HL-60 (cell line): ENCODE measurements at regions not wholly inside any gene's neighbourhood (a gene's known extent, or its start where the extent isn't known, plus 50 kb on each side); places are given as distances from the start of the nearest gene placed in this dataset.
"Not testable (repeated sequence)": the region's sequence is repeated elsewhere in the genome, so short reads cannot be mapped to it uniquely, and the experiment has no call there.

Experiments
- DNase-seq, 2 experiments: peaks; one replicate each; pipeline ENCODE4 v3.0.0-alpha.2; 2010 to 2020; ENCODE audit warnings: low read depth in 1 of 2, low spot score in 1 of 2
- H3K27ac ChIP-seq: fragments of 250-450 bp; sonication (Bioruptor Pico); replicated peaks from 2 replicates; pipeline ENCODE4 v1.5.1; 2020; ENCODE audit warnings: mild to moderate bottlenecking, moderate library complexity
- H3K27me3 ChIP-seq: fragments of 250-450 bp; sonication (Bioruptor Pico); 2 replicates; pipeline ENCODE4 v1.5.1; 2021; ENCODE audit warnings: mild to moderate bottlenecking, moderate library complexity; ENCODE audit not compliant: insufficient read depth, poor library complexity, severe bottlenecking
- H3K4me3 ChIP-seq: replicated peaks from 2 replicates; pipeline ENCODE4 v1.5.1; 2011; ENCODE audit warnings: mild to moderate bottlenecking, control low read depth, low read length; ENCODE audit not compliant: insufficient read depth
- GABPA ChIP-seq: IDR thresholded peaks from 2 replicates; pipeline ENCODE4 v1.6.1; 2012; ENCODE audit warnings: low read depth
- POLR2AphosphoS5 ChIP-seq: IDR thresholded peaks from 2 replicates; pipeline ENCODE4 v1.6.1; 2012; ENCODE audit warnings: low read depth
- SPI1 ChIP-seq: IDR thresholded peaks from 2 replicates; pipeline ENCODE4 v1.6.1; 2012; ENCODE audit warnings: low read depth, mild to moderate bottlenecking, borderline replicate concordance
- TF ChIP-seq, protein P1 (sequence below): IDR thresholded peaks from 2 replicates; pipeline ENCODE4 v1.6.1; 2012; ENCODE audit warnings: low read depth; ENCODE audit not compliant: insufficient replicate concordance
- TF ChIP-seq, protein P2 (sequence below): IDR thresholded peaks from one replicate; pipeline ENCODE4 v1.5.1; 2011; ENCODE audit warnings: low read length, control low read depth, inconsistent platforms; ENCODE audit not compliant: insufficient read depth

DNA sequence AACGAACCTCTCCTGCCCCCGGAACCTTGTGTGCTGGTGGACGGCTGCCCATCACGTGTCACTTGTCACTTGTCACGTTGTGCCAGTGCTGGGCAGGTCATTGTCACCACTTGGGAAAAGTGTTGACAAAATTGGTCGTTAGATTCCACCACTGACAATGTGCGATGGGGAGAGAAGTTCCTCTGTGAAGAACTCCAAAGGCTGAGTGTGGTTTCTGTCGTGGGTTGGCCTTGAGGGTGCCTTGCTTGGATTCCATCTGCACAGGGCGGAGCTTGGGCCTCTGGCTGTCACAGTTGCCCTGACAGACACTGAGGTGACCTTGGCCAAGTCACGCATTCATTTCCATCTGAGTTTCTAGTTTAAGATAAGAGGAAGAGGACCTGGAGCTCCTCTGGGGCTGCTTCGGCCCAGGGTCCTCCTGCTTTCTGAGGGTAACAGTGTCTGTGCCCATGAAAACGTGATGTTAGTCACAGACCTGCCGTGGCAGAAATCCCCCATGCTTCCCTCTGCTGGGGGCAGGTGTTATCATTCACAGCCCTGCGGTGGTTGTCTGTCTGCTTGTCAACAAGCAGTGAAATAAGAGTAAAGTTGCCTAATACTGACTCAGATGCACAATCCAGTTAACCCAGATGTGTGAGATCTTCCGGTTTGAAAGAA, 133.6 kb downstream of the LAT start:
- H3K27me3 ChIP-seq, H3K4me3 ChIP-seq: not testable (repeated sequence)
- peak overlapping the region; percentile 63 for H3K27ac ChIP-seq
- TF ChIP-seq SPI1 (peak; percentile 61), POLR2AphosphoS5 (peak; percentile 33; the same call in 1 of the 2 replicates)
- peak; percentile 74 to 91 for DNase-seq

DNA sequence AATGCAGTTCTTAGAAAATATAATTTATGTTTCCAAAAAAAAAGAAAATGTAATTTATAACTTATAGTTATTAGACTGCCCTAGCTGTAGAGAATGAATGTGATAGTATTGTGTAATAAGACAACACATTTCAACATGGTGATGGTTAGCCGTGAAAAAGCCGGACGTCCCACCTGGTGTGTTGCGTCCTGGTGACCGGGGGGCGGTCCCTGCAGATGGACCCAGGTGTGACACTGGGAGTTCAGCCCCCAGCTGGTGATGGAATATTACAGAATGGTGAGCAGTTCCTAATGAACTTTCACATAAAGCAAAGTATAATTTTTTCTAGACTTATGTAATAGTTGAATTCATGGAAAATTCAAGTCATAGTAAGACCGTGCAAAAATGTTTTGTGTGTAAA, 132.8 kb downstream of the LAT start:
- Histone ChIP-seq H3K27ac (peak overlapping the region; percentile 63; the same call in 1 of the 2 replicates), H3K4me3 (no peak overlapping the region), H3K27me3 (no peaks in the 10 kb centered on the region)
- TF ChIP-seq SPI1 = no peak
- TF ChIP-seq, protein P1, sequence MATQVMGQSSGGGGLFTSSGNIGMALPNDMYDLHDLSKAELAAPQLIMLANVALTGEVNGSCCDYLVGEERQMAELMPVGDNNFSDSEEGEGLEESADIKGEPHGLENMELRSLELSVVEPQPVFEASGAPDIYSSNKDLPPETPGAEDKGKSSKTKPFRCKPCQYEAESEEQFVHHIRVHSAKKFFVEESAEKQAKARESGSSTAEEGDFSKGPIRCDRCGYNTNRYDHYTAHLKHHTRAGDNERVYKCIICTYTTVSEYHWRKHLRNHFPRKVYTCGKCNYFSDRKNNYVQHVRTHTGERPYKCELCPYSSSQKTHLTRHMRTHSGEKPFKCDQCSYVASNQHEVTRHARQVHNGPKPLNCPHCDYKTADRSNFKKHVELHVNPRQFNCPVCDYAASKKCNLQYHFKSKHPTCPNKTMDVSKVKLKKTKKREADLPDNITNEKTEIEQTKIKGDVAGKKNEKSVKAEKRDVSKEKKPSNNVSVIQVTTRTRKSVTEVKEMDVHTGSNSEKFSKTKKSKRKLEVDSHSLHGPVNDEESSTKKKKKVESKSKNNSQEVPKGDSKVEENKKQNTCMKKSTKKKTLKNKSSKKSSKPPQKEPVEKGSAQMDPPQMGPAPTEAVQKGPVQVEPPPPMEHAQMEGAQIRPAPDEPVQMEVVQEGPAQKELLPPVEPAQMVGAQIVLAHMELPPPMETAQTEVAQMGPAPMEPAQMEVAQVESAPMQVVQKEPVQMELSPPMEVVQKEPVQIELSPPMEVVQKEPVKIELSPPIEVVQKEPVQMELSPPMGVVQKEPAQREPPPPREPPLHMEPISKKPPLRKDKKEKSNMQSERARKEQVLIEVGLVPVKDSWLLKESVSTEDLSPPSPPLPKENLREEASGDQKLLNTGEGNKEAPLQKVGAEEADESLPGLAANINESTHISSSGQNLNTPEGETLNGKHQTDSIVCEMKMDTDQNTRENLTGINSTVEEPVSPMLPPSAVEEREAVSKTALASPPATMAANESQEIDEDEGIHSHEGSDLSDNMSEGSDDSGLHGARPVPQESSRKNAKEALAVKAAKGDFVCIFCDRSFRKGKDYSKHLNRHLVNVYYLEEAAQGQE = no peak
- TF ChIP-seq, protein P2, sequence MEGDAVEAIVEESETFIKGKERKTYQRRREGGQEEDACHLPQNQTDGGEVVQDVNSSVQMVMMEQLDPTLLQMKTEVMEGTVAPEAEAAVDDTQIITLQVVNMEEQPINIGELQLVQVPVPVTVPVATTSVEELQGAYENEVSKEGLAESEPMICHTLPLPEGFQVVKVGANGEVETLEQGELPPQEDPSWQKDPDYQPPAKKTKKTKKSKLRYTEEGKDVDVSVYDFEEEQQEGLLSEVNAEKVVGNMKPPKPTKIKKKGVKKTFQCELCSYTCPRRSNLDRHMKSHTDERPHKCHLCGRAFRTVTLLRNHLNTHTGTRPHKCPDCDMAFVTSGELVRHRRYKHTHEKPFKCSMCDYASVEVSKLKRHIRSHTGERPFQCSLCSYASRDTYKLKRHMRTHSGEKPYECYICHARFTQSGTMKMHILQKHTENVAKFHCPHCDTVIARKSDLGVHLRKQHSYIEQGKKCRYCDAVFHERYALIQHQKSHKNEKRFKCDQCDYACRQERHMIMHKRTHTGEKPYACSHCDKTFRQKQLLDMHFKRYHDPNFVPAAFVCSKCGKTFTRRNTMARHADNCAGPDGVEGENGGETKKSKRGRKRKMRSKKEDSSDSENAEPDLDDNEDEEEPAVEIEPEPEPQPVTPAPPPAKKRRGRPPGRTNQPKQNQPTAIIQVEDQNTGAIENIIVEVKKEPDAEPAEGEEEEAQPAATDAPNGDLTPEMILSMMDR = no peak
- TF ChIP-seq POLR2AphosphoS5 = no peak
- no peak for TF ChIP-seq GABPA
- peak in 1 of 2 experiments; percentile 9 for DNase-seq

DNA sequence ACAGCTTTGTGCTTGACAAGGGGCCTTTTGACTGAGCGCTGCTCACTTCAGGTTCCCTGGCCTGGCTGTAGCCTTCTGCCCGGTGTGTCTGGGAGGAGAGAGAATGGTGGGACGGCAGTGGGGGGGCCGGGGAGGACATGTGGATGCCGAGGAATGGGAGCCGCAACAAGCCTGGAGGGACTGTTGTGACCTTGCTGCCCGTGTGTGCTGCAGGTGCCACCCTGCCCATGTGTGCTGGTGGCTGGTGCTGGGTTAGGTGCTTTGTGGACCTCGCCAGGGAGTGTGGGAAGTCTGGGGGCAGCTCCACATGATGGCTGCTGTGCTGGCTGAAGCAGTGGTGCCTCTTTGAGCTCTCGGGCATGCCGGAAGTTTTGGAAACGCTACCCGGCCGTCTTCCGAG, 132.1 kb downstream of the LAT start:
- Histone ChIP-seq H3K4me3 (no peak overlapping the region), H3K27ac (no peak overlapping the region), H3K27me3 (no peaks in the 10 kb centered on the region)
- DNase-seq = no peak
- TF ChIP-seq SPI1 (no peak), GABPA (no peak), POLR2AphosphoS5 (no peak)
- TF ChIP-seq, protein P1 = no peak
- TF ChIP-seq, protein P2 = no peak

DNA sequence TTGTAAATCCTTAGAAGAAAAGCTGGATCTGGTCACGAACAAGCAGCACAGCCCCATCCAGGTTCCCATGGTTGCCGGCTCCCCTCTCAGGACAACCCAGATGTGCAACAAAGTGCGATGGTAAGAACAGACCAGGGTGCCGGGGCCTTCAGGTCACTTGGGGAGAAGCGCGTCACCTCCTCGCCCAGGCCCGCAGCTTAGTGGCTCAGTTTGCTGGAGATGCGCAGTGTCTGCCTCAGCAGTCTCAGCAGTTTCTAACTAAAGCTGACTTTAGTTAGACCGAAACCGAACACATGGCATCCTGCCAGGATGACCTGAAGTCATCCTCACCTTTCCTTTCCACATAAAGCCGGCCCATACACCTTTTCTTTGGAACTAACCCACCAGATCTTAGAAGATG, 131.4 kb downstream of the LAT start:
- H3K4me3 ChIP-seq, H3K27me3 ChIP-seq, DNase-seq, H3K27ac ChIP-seq: not testable (repeated sequence)

DNA sequence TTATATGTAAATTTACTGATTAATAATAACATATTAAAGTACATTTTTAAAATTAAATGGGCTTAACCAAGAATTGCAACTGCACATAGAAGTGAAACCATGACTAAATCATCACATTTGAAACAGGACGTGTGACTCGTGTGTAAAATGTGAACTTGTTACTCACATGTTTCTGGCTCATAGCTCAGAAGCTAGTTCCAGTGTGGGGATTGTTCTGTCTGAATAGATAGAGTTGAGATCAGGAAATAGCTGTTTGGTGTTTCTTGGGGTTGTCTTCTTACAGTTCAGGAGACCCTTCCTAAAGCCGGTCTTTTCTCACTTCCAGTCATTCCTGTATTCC, 130.9 kb downstream of the LAT start:
- DNase-seq, H3K27me3 ChIP-seq, H3K4me3 ChIP-seq: not testable (repeated sequence)
- H3K27ac ChIP-seq = peak overlapping the region; percentile 32
